H4 (cell line): ENCODE measurements at regions not wholly inside any gene's neighbourhood (a gene's known extent, or its start where the extent isn't known, plus 50 kb on each side); places are given as distances from the start of the nearest gene placed in this dataset.
A peak's percentile ranks its signal among the peaks of the same experiment; 100 is the strongest.

Source experiments
- DNase-seq: peaks from one replicate; pipeline ENCODE4 v3.0.0-alpha.2; 2015; ENCODE audit warnings: low spot score

GRCh38 chr9:23319092-23319491, 506.9 kb downstream of the ELAVL2 start:
- no peak for DNase-seq

- no peak for DNase-seq
Observed at GRCh38 chr9:23321049-23321448, 505.0 kb downstream of the ELAVL2 start.

DNA sequence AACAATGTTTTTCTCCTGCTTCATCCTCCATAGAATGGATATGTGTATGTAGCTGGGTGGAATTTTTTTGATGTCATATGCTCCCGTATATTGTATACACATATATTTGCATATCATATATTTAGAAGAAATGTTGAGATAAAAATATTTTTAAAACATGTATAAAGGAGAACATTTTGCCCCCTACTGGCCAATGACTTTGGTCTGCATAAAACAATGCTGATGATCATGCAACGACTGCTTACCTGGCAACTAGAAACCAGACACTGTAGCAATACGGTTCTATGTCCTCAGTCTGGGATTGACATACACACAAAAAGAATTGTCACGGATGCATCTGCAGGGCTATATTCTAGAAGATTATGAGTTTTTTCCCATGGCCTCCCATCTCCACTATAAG, 503.6 kb downstream of the ELAVL2 start:
- no peak for DNase-seq

GRCh38 chr9:23324511-23324910, 501.5 kb downstream of the ELAVL2 start:
- no peak for DNase-seq

DNA sequence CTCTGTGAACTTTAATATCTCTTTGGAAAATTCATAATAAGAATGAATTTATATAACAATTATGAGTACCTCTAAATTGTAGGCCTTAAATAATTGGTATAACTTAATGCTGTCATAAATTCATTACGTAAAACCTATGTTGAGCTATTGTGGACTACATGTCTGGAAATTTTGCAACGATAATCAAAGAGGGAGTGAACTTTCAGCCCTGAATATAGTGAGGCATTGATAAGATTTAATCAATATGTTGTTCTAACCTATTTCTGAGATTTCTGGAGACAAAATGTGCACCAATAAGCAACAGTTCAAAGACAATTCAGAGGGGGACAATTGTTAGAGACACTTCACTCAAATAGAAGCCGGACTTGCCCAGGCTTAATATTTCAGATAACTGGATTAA, 499.4 kb downstream of the ELAVL2 start:
- no peak for DNase-seq

DNA sequence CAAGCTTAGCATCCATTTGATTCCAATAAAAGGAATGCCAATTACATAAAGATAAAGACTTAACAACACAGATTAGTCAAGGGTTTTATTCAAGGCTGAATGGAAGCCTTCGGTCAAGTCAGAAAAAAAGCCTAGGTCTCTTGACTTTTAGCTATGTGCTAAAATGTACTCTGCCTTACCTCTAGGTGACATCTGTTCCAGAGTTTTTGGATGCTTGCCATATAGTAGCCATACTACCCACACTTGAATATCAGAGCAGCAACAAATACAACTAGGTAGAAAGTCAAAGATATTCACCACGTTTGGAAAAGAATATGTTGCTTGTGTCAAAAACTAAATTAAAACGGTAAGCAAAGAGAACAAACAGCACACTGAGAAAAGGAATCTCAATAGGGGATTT, 484.7 kb downstream of the ELAVL2 start:
- DNase-seq = peak; percentile 4

DNA sequence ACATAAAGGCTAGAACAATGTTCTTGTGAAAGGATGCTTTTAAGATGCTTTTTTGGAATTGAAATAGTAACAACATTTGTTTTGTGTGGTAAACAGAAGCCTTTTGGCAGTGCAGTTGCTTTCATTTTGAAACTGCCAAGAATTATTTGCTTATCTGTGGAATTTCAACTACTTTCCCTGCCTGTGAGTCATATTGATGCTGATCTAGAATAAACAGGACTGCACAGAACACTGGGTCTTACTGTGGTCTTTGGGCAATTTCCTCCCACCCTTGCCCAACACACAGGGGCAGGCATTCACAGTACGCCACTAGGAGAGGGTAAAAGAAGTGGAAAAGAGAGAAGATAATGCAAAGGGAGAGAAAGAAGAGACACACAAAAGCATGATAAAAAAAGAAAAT, 483.7 kb downstream of the ELAVL2 start:
- peak; percentile 62 for DNase-seq

GRCh38 chr9:23343226-23343625, 482.8 kb downstream of the ELAVL2 start:
- DNase-seq = no peak

DNA sequence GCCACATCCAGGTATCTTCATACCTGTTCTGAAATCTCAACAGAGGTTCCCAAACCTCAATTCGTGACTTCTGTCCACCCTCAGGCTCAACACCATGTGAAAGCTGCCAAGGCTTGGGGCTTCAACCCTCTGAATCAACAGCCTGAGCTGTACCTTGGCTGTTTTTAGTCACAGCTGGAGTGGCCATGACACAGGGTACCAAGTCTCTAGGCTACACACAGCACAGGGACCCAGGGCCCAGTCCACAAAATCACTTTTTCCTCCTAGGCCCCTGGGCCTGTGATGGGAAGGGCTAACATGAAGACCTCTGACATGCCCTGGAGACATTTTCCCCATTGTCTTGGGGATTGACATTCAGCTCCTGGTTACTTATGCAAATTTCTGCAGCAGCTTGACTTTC, 464.9 kb downstream of the ELAVL2 start:
- no peak for DNase-seq

- DNase-seq = no peak
Observed at GRCh38 chr9:23372703-23373102, 453.3 kb downstream of the ELAVL2 start.

DNA sequence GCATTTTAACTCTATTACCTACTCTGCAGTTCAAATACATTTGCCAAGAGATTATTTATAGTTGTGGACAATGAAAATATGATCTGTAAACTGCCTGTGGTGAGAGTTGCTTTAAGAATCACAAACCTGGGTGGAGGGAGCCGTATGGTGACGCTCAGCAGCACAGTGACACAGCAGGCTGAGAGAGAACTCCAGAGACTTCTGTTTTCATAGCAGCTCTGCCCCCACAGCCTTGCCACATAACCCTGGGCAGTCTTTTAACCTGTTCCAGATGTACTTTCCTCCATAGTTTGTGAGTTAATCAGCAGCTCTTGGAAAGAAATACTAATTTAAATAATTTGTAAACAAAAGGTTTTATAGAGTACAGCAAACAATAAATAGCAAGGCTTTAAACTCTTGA, 450.5 kb downstream of the ELAVL2 start:
- peak; percentile 60 for DNase-seq

GRCh38 chr9:23379842-23380241, 446.2 kb downstream of the ELAVL2 start:
- DNase-seq = no peak

- no peak for DNase-seq
Observed at GRCh38 chr9:23380821-23381220, 445.2 kb downstream of the ELAVL2 start.

GRCh38 chr9:23382418-23382817, 443.6 kb downstream of the ELAVL2 start:
- no peak for DNase-seq

GRCh38 chr9:23394189-23394588, 431.9 kb downstream of the ELAVL2 start:
- no peak for DNase-seq

GRCh38 chr9:23408874-23409273, 417.2 kb downstream of the ELAVL2 start:
- DNase-seq = no peak

GRCh38 chr9:23412046-23412445, 414.0 kb downstream of the ELAVL2 start:
- no peak for DNase-seq

- DNase-seq = no peak
Observed at GRCh38 chr9:23412458-23412857, 413.6 kb downstream of the ELAVL2 start.

GRCh38 chr9:23413541-23413940, 412.5 kb downstream of the ELAVL2 start:
- DNase-seq = no peak

- DNase-seq = no peak
Observed at GRCh38 chr9:23423999-23424398, 402.0 kb downstream of the ELAVL2 start.

DNA sequence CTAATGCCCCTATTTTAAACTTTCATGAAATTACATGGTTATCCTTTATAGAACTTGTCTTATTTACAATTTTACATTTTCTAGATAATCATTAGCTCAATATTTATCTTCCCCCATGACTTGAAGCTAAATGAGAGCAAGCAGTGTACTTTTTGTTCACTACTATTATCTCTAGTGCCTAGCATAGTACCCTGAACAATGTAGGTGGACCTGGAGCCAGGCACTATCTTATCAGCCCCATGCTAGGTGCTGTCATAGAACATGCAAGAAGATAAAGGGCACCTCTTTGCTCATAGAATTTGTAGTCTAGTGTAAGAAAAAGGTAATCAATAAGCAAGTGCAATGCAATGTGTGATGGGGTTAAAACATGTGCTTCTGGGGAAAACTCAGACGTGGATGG, 399.9 kb downstream of the ELAVL2 start:
- no peak for DNase-seq

GRCh38 chr9:23431459-23431858, 394.6 kb downstream of the ELAVL2 start:
- DNase-seq = no peak

DNA sequence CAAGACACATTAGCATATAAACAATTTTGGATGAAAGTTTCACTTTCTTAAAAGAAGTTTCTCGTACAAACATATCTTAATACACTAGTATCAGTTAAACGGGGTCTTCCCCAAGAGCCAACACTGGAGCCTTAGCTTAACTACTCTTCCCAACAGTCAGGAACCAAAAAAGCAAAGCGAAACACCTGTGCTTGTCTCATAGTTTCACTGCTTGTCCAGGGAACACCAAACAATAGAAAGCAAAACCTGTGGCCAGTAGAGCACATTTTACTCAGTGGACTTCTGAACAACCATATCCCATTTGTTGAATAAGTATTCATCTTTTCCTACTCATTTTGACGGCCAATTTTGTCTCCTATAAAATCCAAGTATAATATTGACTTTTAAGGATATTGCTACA, 391.4 kb downstream of the ELAVL2 start:
- DNase-seq = no peak

DNA sequence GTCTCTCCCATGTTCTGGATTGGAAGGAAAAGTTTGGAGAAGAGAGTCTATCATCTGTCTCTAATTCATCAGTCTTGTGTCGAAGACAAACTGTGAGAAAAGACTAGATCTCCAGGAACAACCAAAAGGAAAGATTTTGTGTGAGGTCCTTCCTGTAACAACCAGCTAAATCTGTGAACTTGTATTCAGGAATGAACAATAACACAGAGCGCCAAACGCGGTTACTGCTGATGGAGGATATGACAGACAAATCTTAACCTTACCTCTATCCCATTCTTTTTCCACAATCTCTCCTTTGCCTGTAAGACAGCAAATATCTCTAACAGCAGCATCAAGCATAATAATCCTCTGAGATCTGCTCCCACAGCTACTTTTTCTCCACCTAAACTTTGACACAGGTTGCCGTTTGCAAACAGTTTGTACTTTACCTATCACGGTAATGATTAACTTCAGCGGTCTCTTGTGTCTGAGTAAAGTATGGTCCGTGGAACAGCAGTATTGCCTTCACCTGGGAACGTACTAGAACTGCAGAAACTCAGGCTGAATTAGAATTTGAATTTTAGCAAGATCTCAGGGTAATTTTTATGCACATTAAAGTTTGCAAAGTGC, 387.6 kb downstream of the ELAVL2 start:
- DNase-seq = no peak

DNA sequence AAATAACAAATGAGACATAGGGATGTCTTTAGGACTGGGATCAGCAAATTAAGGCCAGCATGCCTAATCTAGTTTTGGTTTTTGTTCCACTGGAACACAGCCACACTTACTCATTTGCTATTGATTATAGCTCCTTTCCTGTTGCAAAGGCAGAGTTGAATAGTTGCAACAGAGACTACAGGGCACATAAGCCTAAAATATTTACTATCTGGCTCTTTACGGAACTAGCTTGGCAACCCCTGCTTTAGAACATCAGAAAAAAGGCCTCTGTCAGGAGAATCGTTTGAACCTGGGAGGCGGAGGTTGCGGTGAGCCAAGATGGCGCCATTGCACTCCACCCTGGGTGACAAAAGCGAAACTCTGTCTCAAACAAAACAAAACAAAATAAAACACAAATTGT, 384.8 kb downstream of the ELAVL2 start:
- no peak for DNase-seq
